Adrenal gland (tissue), 5 donors: ENCODE measurements at regions not wholly inside any gene's neighbourhood (a gene's known extent, or its start where the extent isn't known, plus 50 kb on each side); places are given as distances from the start of the nearest gene placed in this dataset.

Source experiments
- POLR2A ChIP-seq, 2 donors: fragments of 450-650 bp; IDR thresholded peaks; one replicate each; pipeline ENCODE4 v1.6.1; 2017; ENCODE audit warnings: antibody characterized with exemption in 2 of 2, mild to moderate bottlenecking in 2 of 2, moderate library complexity in 1 of 2
- TF ChIP-seq, protein P1 (sequence below), 6 experiments: fragments of 450-650 bp in 4 of 6; fragments of 200-600 bp in 2 of 6; sonication (generic) in 1 of 6; IDR thresholded peaks; 1 replicate in 5 of 6; 2 replicates in 1 of 6; pipeline versions ENCODE4 v1.5.1 to v1.8.0; 2016 to 2021; ENCODE audit warnings: antibody characterized with exemption in 6 of 6, mild to moderate bottlenecking in 2 of 6, moderate library complexity in 1 of 6
- donor health status: DM: no; HTN: no; CAD: no.

- TF ChIP-seq, protein P1, sequence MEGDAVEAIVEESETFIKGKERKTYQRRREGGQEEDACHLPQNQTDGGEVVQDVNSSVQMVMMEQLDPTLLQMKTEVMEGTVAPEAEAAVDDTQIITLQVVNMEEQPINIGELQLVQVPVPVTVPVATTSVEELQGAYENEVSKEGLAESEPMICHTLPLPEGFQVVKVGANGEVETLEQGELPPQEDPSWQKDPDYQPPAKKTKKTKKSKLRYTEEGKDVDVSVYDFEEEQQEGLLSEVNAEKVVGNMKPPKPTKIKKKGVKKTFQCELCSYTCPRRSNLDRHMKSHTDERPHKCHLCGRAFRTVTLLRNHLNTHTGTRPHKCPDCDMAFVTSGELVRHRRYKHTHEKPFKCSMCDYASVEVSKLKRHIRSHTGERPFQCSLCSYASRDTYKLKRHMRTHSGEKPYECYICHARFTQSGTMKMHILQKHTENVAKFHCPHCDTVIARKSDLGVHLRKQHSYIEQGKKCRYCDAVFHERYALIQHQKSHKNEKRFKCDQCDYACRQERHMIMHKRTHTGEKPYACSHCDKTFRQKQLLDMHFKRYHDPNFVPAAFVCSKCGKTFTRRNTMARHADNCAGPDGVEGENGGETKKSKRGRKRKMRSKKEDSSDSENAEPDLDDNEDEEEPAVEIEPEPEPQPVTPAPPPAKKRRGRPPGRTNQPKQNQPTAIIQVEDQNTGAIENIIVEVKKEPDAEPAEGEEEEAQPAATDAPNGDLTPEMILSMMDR (IDR thresholded peaks at IDR 0.05) = no peak
- no peak for TF ChIP-seq POLR2A (IDR thresholded peaks at IDR 0.05)
Observed at GRCh38 chr10:4626919-4627318, 199.1 kb upstream of the AKR1E2 start.
